H1 (cell line): ENCODE measurements at regions not wholly inside any gene's neighbourhood (a gene's known extent, or its start where the extent isn't known, plus 50 kb on each side); places are given as distances from the start of the nearest gene placed in this dataset.

Experiments used
- CTCF ChIA-PET: fragments of 300-600 bp; sonication (Branson Sonifier 250); formaldehyde crosslinking; loops from one replicate; lab custom pipeline; 2021; ENCODE audit not compliant: partially characterized antibody; lab: Charles Lee
- POLR2A ChIA-PET: fragments of 300-600 bp; sonication (Branson Sonifier 250); formaldehyde crosslinking; loops from one replicate; lab custom pipeline; 2021; ENCODE audit warnings: inconsistent platforms; ENCODE audit not compliant: partially characterized antibody; lab: Charles Lee
- DNase-seq, 2 experiments: peaks; one replicate each; pipeline versions ENCODE4 v3.0.0 to v3.0.0-alpha.2; 2010 to 2022; ENCODE audit warnings: low spot score in 2 of 2, low read depth in 1 of 2, mixed read lengths in 1 of 2
- FAIRE-seq: peaks from 2 replicates; lab custom pipeline; 2011; peaks lifted over from hg19 to GRCh38; lab: Jason Lieb, UNC
- H2AFZ ChIP-seq: 2 replicates; pipeline ENCODE4 v1.8.1; 2012; ENCODE audit warnings: low read length, inconsistent platforms
- H2AK5ac ChIP-seq: 2 replicates; pipeline ENCODE4 v1.6.1; 2013; ENCODE audit warnings: low read depth, low read length
- H2BK120ac ChIP-seq: replicated peaks from 2 replicates; pipeline ENCODE3; 2013; ENCODE audit warnings: low read depth, low read length, inconsistent platforms
- H2BK12ac ChIP-seq: 2 replicates; pipeline ENCODE4 v1.6.1; 2013; ENCODE audit warnings: low read depth, low read length
- H2BK15ac ChIP-seq: 2 replicates; pipeline ENCODE4 v1.6.1; 2013; ENCODE audit warnings: low read length
- H2BK20ac ChIP-seq: 2 replicates; pipeline ENCODE4 v1.6.1; 2013; ENCODE audit warnings: low read length
- H2BK5ac ChIP-seq: 2 replicates; pipeline ENCODE4 v1.6.1; 2013; ENCODE audit warnings: low read depth, low read length
- H3K14ac ChIP-seq: 2 replicates; pipeline ENCODE4 v1.6.1; 2013; ENCODE audit warnings: inconsistent platforms; ENCODE audit not compliant: insufficient read length
- H3K18ac ChIP-seq: 2 replicates; pipeline ENCODE4 v1.6.1; 2013; ENCODE audit warnings: low read length; ENCODE audit errors: extremely low read depth
- H3K23ac ChIP-seq: 2 replicates; pipeline ENCODE4 v1.6.1; 2013; ENCODE audit warnings: inconsistent platforms; ENCODE audit not compliant: insufficient read length
- H3K23me2 ChIP-seq: 2 replicates; pipeline ENCODE4 v1.6.1; 2013; ENCODE audit warnings: low read depth, low read length
- H3K27ac ChIP-seq: 2 replicates; pipeline ENCODE4 v1.6.1; 2011; ENCODE audit warnings: low read depth, low read length, inconsistent platforms
- H3K27me3 ChIP-seq, 4 experiments: replicated peaks in 1 of 4; 1 replicate in 1 of 4; 2 replicates in 3 of 4; pipeline versions ENCODE4 v1.6.1 to v1.8.1; 2011 to 2013; ENCODE audit warnings: low read length in 3 of 4, mild to moderate bottlenecking in 3 of 4, inconsistent platforms in 2 of 4, mixed read lengths in 2 of 4, moderate library complexity in 1 of 4; ENCODE audit not compliant: control insufficient read depth in 3 of 4, insufficient read depth in 3 of 4; ENCODE audit errors: extremely low read depth in 1 of 4
- H3K36me3 ChIP-seq, 4 experiments: 2 replicates each; pipeline versions ENCODE4 v1.6.1 to v1.8.1; 2011 to 2013; ENCODE audit warnings: mild to moderate bottlenecking in 4 of 4, low read length in 3 of 4, moderate library complexity in 2 of 4, control low read depth in 1 of 4, inconsistent platforms in 1 of 4; ENCODE audit not compliant: insufficient read depth in 4 of 4, control insufficient read depth in 2 of 4
- H3K4ac ChIP-seq: replicated peaks from 2 replicates; pipeline ENCODE3; 2013; ENCODE audit warnings: low read length, low read depth, mixed read lengths, inconsistent platforms; ENCODE audit not compliant: insufficient read length
- H3K4me1 ChIP-seq, 4 experiments: replicated peaks in 1 of 4; 1 replicate in 1 of 4; 2 replicates in 3 of 4; pipeline versions ENCODE4 v1.6.1 to v1.8.1; 2011 to 2013; ENCODE audit warnings: low read length in 3 of 4, inconsistent platforms in 2 of 4, mixed read lengths in 1 of 4; ENCODE audit not compliant: insufficient read depth in 4 of 4, control insufficient read depth in 3 of 4
- H3K4me2 ChIP-seq, 2 experiments: 2 replicates each; pipeline versions ENCODE4 v1.6.1 to v1.8.1; 2011 to 2013; ENCODE audit warnings: low read depth in 2 of 2, low read length in 2 of 2, control low read depth in 1 of 2, inconsistent platforms in 1 of 2, mild to moderate bottlenecking in 1 of 2; ENCODE audit not compliant: insufficient read depth in 1 of 2
- H3K4me3 ChIP-seq, 4 experiments: fragments of 200-600, 300-600 bp in 1 of 4; sonication (generic), shearing (Covaris generic), sonication (Bioruptor Twin) in 1 of 4; 2 replicates each; pipeline versions ENCODE4 v1.5.1 to v1.8.1; 2011 to 2016; ENCODE audit warnings: low read length in 4 of 4, low read depth in 3 of 4, control low read depth in 2 of 4, inconsistent platforms in 2 of 4, mild to moderate bottlenecking in 2 of 4, mixed read lengths in 1 of 4, moderate library complexity in 1 of 4; ENCODE audit not compliant: insufficient read depth in 2 of 4; ENCODE audit errors: extremely low read depth in 1 of 4
- H3K56ac ChIP-seq: replicated peaks from 2 replicates; pipeline ENCODE3; 2013; ENCODE audit warnings: low read depth, mild to moderate bottlenecking, mixed read lengths, low read length, inconsistent platforms; ENCODE audit not compliant: insufficient read length
- H3K79me1 ChIP-seq: 2 replicates; pipeline ENCODE4 v1.6.1; 2013; ENCODE audit warnings: low read depth, low read length, control low read depth
- H3K79me2 ChIP-seq, 2 experiments: 2 replicates each; pipeline versions ENCODE4 v1.6.1 to v1.8.1; 2012 to 2013; ENCODE audit warnings: low read length in 2 of 2, mild to moderate bottlenecking in 2 of 2, inconsistent platforms in 1 of 2; ENCODE audit not compliant: insufficient read depth in 2 of 2, control insufficient read depth in 1 of 2
- H3K9ac ChIP-seq, 4 experiments: replicated peaks in 1 of 4; 1 replicate in 1 of 4; 2 replicates in 3 of 4; pipeline versions ENCODE4 v1.6.1 to v1.8.1; 2011 to 2013; ENCODE audit warnings: low read depth in 3 of 4, low read length in 3 of 4, control low read depth in 2 of 4, mild to moderate bottlenecking in 2 of 4, moderate library complexity in 2 of 4, inconsistent platforms in 1 of 4; ENCODE audit errors: extremely low read depth in 1 of 4
- H3K9me3 ChIP-seq, 2 experiments: 2 replicates each; pipeline versions ENCODE4 v1.6.1 to v1.8.1; 2012 to 2013; ENCODE audit warnings: mild to moderate bottlenecking in 2 of 2, moderate library complexity in 2 of 2, control low read depth in 1 of 2, inconsistent platforms in 1 of 2, low read depth in 1 of 2, low read length in 1 of 2, mixed read lengths in 1 of 2; ENCODE audit not compliant: insufficient read depth in 2 of 2
- H4K20me1 ChIP-seq, 2 experiments: replicated peaks in 1 of 2; 2 replicates each; pipeline versions ENCODE3 to v1.8.1; 2011 to 2013; ENCODE audit warnings: inconsistent platforms in 2 of 2, low read length in 2 of 2, mild to moderate bottlenecking in 1 of 2; ENCODE audit not compliant: insufficient read depth in 2 of 2, control insufficient read depth in 1 of 2
- H4K5ac ChIP-seq: 2 replicates; pipeline ENCODE4 v1.6.1; 2013; ENCODE audit warnings: low read length, low read depth, mixed read lengths, inconsistent platforms; ENCODE audit not compliant: insufficient read length
- H4K8ac ChIP-seq: 2 replicates; pipeline ENCODE4 v1.8.0; 2013; ENCODE audit warnings: mild to moderate bottlenecking, moderate library complexity, low read length, inconsistent platforms; ENCODE audit not compliant: insufficient read depth; ENCODE audit errors: extremely low read depth
- H4K91ac ChIP-seq: replicated peaks from 2 replicates; pipeline ENCODE3; 2013; ENCODE audit warnings: low read length, mixed read lengths, inconsistent platforms; ENCODE audit not compliant: insufficient read length
- POU5F1 ChIP-seq: IDR thresholded peaks from 2 replicates; pipeline ENCODE4 v1.6.1; 2011; ENCODE audit warnings: low read depth, mild to moderate bottlenecking, low read length, moderate library complexity
- TEAD4 ChIP-seq: IDR thresholded peaks from 2 replicates; pipeline ENCODE4 v1.6.1; 2012; ENCODE audit warnings: low read depth, low read length, inconsistent platforms, mixed read lengths
- WGBS, 2 experiments: shearing (Covaris generic) in 1 of 2; methylation state at CpG; one replicate each; pipeline versions ENCODE4 v1.1.6 to v1.1.7; 2013 to 2015; ENCODE audit warnings: low lambda C conversion rate in 2 of 2, mixed read lengths in 2 of 2, inconsistent platforms in 1 of 2, low coverage in 1 of 2, missing lambda C conversion rate in 1 of 2; ENCODE audit not compliant: insufficient replicate concordance in 2 of 2, insufficient coverage in 1 of 2, insufficient read length in 1 of 2; ENCODE audit errors: extremely low coverage in 1 of 2, missing lambda C conversion rate in 1 of 2; 5-methylcytosine and 5-hydroxymethylcytosine counted together
- TF ChIP-seq, protein P1 (sequence below): IDR thresholded peaks from 2 replicates; pipeline ENCODE4 v1.6.1; 2011; ENCODE audit warnings: low read length, improper control_type of control experiment

GRCh38 chr1:82903626-82904025 is 1095.3 kb downstream of the TTLL7 start:
- Histone ChIP-seq H3K36me3 (no peaks in the 10 kb centered on the region), H4K8ac (no peak overlapping the region), H3K27me3 (no peaks in the 10 kb centered on the region), H2BK15ac (no peak overlapping the region), H3K23me2 (no peaks in the 10 kb centered on the region), H3K4me3 (no peak overlapping the region), H3K27ac (no peak overlapping the region), H2AFZ (no peak overlapping the region), H2BK20ac (no peak overlapping the region), H3K18ac (no peak overlapping the region), H3K4me1 (no peaks in the 10 kb centered on the region), H4K20me1 (no peaks in the 10 kb centered on the region), H3K79me2 (no peaks in the 10 kb centered on the region), H3K9me3 (no peaks in the 10 kb centered on the region), H4K91ac (no peak overlapping the region), H4K5ac (no peak overlapping the region), H3K14ac (no peak overlapping the region), H3K9ac (no peak overlapping the region), H3K23ac (no peak overlapping the region), H3K4ac (no peak overlapping the region), H3K4me2 (no peak overlapping the region), H2BK5ac (no peak overlapping the region), H2AK5ac (no peak overlapping the region), H3K79me1 (no peaks in the 10 kb centered on the region), H2BK12ac (no peak overlapping the region), H2BK120ac (no peak overlapping the region), H3K56ac (no peak overlapping the region)
- POLR2A ChIA-PET = no interaction called here
- TF ChIP-seq, protein P1, sequence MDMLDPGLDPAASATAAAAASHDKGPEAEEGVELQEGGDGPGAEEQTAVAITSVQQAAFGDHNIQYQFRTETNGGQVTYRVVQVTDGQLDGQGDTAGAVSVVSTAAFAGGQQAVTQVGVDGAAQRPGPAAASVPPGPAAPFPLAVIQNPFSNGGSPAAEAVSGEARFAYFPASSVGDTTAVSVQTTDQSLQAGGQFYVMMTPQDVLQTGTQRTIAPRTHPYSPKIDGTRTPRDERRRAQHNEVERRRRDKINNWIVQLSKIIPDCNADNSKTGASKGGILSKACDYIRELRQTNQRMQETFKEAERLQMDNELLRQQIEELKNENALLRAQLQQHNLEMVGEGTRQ = no peak
- TF ChIP-seq TEAD4 (no peak), POU5F1 (no peak)
- no peak for FAIRE-seq
- CTCF ChIA-PET = interaction anchor here (1.2 kb wide), 1 partner anchor 129 kb away, joined by 5 read pairs; no protein-coding TSS in a partner anchor
- no peak for DNase-seq
- 94% methylated on average over 4 of the region's 4 CpGs; no CpG with 5 or more reads in 1 of the 2 experiments for WGBS, 2 experiments
